ENCODE measurements at regions not wholly inside any gene's neighbourhood (a gene's known extent, or its start where the extent isn't known, plus 50 kb on each side); places are given as distances from the start of the nearest gene placed in this dataset.

GRCh38 chr18:43879415-43879814, 602.1 kb upstream of the SYT4 start:
- Histone ChIP-seq H3K36me3 (no peaks in the 10 kb centered on the region), H3K9me3 (no peaks in the 10 kb centered on the region), H3K4me1 (no peaks in the 10 kb centered on the region), H3K27ac (peak overlapping the region; percentile 39), H3K4me3 (no peak overlapping the region), H3K27me3 (no peaks in the 10 kb centered on the region)
- TF ChIP-seq EP300 (IDR thresholded peaks at IDR 0.05) (no peak), POLR2AphosphoS5 (IDR thresholded peaks at IDR 0.05) (no peak), POLR2A (IDR thresholded peaks at IDR 0.05) (no peak), CTCF (IDR thresholded peaks at IDR 0.05) (no peak)
- DNase-seq (ENCODE audit: low spot score in 2 of 2), result no peak
- 56% methylated on average over 3 of the region's 3 CpGs for WGBS

GRCh38 chr18:43882358-43883055, 605.2 kb upstream of the SYT4 start:
- H3K27me3 ChIP-seq, result no peaks in the 10 kb centered on the region
- no peaks in the 10 kb centered on the region for H3K4me1 ChIP-seq
- peak overlapping the region; percentile 43 for H3K27ac ChIP-seq
- no peaks in the 10 kb centered on the region for H3K9me3 ChIP-seq
- H3K36me3 ChIP-seq, result no peaks in the 10 kb centered on the region
- 33% methylated on average over 7 of the region's 7 CpGs for WGBS
- peak; percentile 66 to 79 for DNase-seq (ENCODE audit: low spot score in 2 of 2)
- H3K4me3 ChIP-seq, result no peak overlapping the region
- no peak for TF ChIP-seq POLR2A (IDR thresholded peaks at IDR 0.05)
- TF ChIP-seq EP300 (IDR thresholded peaks at IDR 0.05), result no peak
- TF ChIP-seq CTCF (IDR thresholded peaks at IDR 0.05), result no peak
- TF ChIP-seq POLR2AphosphoS5 (IDR thresholded peaks at IDR 0.05), result no peak

- no peak overlapping the region for H3K4me3 ChIP-seq
- H3K27me3 ChIP-seq, result no peaks in the 10 kb centered on the region
- H3K9me3 ChIP-seq, result no peaks in the 10 kb centered on the region
- no peaks in the 10 kb centered on the region for H3K36me3 ChIP-seq
- no peak for TF ChIP-seq EP300 (IDR thresholded peaks at IDR 0.05)
- TF ChIP-seq CTCF (IDR thresholded peaks at IDR 0.05), result no peak
- TF ChIP-seq POLR2AphosphoS5 (IDR thresholded peaks at IDR 0.05), result no peak
- TF ChIP-seq POLR2A (IDR thresholded peaks at IDR 0.05), result no peak
- H3K27ac ChIP-seq, result peak overlapping the region; percentile 58
- no peak for DNase-seq (ENCODE audit: low spot score in 2 of 2)
- peaks cover 2% of the 10 kb centered on the region for H3K4me1 ChIP-seq
Observed at GRCh38 chr18:43883886-43884285, 606.6 kb upstream of the SYT4 start.

- TF ChIP-seq POLR2AphosphoS5 (IDR thresholded peaks at IDR 0.05) (no peak), POLR2A (IDR thresholded peaks at IDR 0.05) (no peak), EP300 (IDR thresholded peaks at IDR 0.05) (no peak), CTCF (IDR thresholded peaks at IDR 0.05) (no peak)
- Histone ChIP-seq H3K9me3 (no peaks in the 10 kb centered on the region), H3K27ac (no peak overlapping the region), H3K27me3 (no peaks in the 10 kb centered on the region), H3K4me3 (no peak overlapping the region), H3K4me1 (peaks cover 2% of the 10 kb centered on the region), H3K36me3 (no peaks in the 10 kb centered on the region)
- no peak for DNase-seq (ENCODE audit: low spot score in 2 of 2)
- 65% methylated on average over 1 of the region's 1 CpG for WGBS
Observed at GRCh38 chr18:43886341-43886740, 609.1 kb upstream of the SYT4 start.

- 69% methylated on average over 2 of the region's 2 CpGs for WGBS
- DNase-seq (ENCODE audit: low spot score in 2 of 2), result no peak
- no peak overlapping the region for H3K4me3 ChIP-seq
Observed at GRCh38 chr18:43887491-43887890, 610.2 kb upstream of the SYT4 start.

More at GRCh38 chr18:43887491-43887890, 610.2 kb upstream of the SYT4 start:
- Histone ChIP-seq H3K27me3 (no peaks in the 10 kb centered on the region), H3K4me1 (peaks cover 2% of the 10 kb centered on the region), H3K27ac (no peak overlapping the region), H3K36me3 (no peaks in the 10 kb centered on the region), H3K9me3 (no peaks in the 10 kb centered on the region)
- TF ChIP-seq POLR2A (IDR thresholded peaks at IDR 0.05), result no peak
- TF ChIP-seq EP300 (IDR thresholded peaks at IDR 0.05), result no peak
- TF ChIP-seq POLR2AphosphoS5 (IDR thresholded peaks at IDR 0.05), result no peak
- no peak for TF ChIP-seq CTCF (IDR thresholded peaks at IDR 0.05)

Measured in suprapubic skin (tissue), 4 donors.